ENCODE measurements at regions not wholly inside any gene's neighbourhood (a gene's known extent, or its start where the extent isn't known, plus 50 kb on each side); places are given as distances from the start of the nearest gene placed in this dataset.

DNA sequence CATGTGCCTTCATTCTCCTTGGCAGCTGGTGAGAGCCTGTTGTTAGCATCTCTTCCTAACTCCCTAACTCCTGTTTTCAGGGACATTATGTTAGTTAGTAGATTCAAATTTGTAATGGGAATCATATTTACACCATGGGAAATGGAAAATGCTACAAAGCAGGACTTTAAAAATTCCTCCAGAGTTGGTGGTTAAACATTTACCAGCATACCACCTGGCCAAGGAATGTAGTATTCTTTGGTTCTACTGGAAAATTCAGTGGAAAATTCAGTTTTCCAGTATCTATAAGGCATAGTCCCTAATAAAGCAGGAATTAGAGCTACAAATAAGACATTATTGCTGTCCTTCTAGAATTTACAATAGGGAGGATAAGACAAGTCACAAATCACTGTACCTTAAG, 291.7 kb downstream of the GPD2 start:
- no peak overlapping the region for H3K4me3 ChIP-seq
- no peaks in the 10 kb centered on the region for H3K36me3 ChIP-seq
- no peaks in the 10 kb centered on the region for H3K27me3 ChIP-seq
- TF ChIP-seq, protein P1, sequence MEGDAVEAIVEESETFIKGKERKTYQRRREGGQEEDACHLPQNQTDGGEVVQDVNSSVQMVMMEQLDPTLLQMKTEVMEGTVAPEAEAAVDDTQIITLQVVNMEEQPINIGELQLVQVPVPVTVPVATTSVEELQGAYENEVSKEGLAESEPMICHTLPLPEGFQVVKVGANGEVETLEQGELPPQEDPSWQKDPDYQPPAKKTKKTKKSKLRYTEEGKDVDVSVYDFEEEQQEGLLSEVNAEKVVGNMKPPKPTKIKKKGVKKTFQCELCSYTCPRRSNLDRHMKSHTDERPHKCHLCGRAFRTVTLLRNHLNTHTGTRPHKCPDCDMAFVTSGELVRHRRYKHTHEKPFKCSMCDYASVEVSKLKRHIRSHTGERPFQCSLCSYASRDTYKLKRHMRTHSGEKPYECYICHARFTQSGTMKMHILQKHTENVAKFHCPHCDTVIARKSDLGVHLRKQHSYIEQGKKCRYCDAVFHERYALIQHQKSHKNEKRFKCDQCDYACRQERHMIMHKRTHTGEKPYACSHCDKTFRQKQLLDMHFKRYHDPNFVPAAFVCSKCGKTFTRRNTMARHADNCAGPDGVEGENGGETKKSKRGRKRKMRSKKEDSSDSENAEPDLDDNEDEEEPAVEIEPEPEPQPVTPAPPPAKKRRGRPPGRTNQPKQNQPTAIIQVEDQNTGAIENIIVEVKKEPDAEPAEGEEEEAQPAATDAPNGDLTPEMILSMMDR (IDR thresholded peaks at IDR 0.05; ENCODE audit: low read depth, low read length): no peak
- DNase-seq (ENCODE audit: low read depth in 1 of 2, low spot score in 1 of 2): no peak
- H3K27ac ChIP-seq: no peak overlapping the region
- no peaks in the 10 kb centered on the region for H3K4me1 ChIP-seq (ENCODE audit: low read depth)
- no peaks in the 10 kb centered on the region for H3K9me3 ChIP-seq (ENCODE audit: low read depth)

DNA sequence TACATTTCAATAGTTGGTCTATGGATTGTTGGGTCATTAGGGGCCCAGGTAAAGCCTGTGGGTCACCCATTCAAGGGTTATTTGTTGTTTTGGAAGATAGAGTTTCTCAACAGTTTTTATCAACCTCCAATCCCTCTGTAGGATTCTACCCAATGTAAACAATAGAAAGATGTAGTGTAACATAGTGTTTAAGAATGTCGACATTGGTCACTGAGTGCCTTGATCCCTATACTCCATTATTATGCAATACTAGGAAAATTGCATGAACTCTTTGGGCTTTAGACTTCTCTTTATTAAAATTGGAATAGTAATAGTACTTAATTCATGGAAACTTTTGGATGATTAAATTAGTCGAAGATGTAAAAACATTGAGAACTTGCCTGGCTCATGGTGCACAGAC, 292.1 kb downstream of the GPD2 start:
- Histone ChIP-seq H3K36me3 (no peaks in the 10 kb centered on the region), H3K27ac (no peak overlapping the region), H3K9me3 (ENCODE audit: low read depth) (no peaks in the 10 kb centered on the region), H3K27me3 (no peaks in the 10 kb centered on the region), H3K4me1 (ENCODE audit: low read depth) (no peaks in the 10 kb centered on the region), H3K4me3 (no peak overlapping the region)
- DNase-seq (ENCODE audit: low read depth in 1 of 2, low spot score in 1 of 2): no peak
- TF ChIP-seq, protein P1 (IDR thresholded peaks at IDR 0.05; ENCODE audit: low read depth, low read length): no peak

DNA sequence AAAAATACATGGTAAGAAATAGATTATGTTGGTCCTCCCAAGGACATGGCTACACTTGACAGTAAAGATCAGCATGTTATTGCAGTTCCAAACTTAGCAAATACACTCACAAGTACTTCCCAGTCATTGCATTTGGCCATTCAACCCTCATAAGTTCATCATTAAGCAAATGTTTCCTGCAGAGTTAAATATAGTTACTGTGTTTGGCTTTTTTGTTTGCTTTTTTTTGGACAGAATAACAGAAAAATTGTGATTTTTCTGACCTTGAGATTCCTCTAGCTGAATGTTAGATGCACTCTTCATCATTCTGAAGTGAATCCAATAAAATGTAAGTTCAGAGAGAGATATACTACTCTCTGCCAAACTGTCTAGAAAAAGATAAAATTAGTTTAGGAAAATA, 295.3 kb downstream of the GPD2 start:
- TF ChIP-seq, protein P1 (IDR thresholded peaks at IDR 0.05; ENCODE audit: low read depth, low read length): no peak
- no peak for DNase-seq (ENCODE audit: low read depth in 1 of 2, low spot score in 1 of 2)
- H3K4me1 ChIP-seq (ENCODE audit: low read depth): no peaks in the 10 kb centered on the region
- no peaks in the 10 kb centered on the region for H3K36me3 ChIP-seq
- H3K27me3 ChIP-seq: no peaks in the 10 kb centered on the region
- no peak overlapping the region for H3K27ac ChIP-seq
- no peaks in the 10 kb centered on the region for H3K9me3 ChIP-seq (ENCODE audit: low read depth)
- H3K4me3 ChIP-seq: no peak overlapping the region

DNA sequence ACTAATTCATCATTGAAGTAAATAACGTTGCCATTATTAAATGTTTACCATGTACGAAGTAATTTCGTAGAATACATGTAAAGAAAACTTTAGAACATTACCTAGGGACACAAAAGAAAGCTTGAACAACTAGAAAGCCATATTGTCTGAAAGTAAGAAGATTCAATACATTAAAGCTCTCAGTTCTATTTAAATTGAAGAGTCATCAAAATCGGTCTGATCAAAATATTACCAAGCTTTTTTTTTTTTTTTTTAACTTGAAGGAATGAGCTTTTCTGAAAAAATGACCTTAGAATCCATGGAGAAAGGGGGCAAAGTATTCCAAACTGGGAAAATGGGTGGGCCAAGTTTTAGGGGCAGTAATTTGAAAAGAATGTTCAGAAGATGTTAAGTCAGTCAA, 300.8 kb downstream of the GPD2 start:
- DNase-seq (ENCODE audit: low read depth in 1 of 2, low spot score in 1 of 2): no peak
- no peaks in the 10 kb centered on the region for H3K27me3 ChIP-seq
- H3K9me3 ChIP-seq (ENCODE audit: low read depth): no peaks in the 10 kb centered on the region
- H3K4me1 ChIP-seq (ENCODE audit: low read depth): no peaks in the 10 kb centered on the region
- no peaks in the 10 kb centered on the region for H3K36me3 ChIP-seq
- TF ChIP-seq, protein P1 (IDR thresholded peaks at IDR 0.05; ENCODE audit: low read depth, low read length): no peak
- no peak overlapping the region for H3K27ac ChIP-seq
- H3K4me3 ChIP-seq: no peak overlapping the region

DNA sequence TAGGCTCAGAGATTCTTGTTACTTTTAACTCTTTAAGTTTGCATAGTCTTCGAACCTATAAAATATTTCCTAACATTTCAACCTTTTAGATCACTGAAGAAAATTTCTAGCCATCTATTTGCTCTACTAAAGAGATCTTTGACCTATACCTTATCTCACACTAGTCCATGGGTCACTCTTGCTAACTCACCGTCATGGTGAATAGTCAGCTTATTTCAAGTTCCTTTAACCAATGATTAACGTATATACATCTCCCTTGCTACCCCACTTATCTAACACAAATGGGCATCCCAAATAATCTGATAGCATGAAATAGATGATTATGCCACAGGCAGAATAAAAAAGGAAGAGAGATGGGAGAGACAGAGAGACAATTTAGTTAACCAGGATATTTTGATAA, 303.1 kb downstream of the GPD2 start:
- TF ChIP-seq, protein P1 (IDR thresholded peaks at IDR 0.05; ENCODE audit: low read depth, low read length): no peak
- no peak overlapping the region for H3K27ac ChIP-seq
- H3K4me1 ChIP-seq (ENCODE audit: low read depth): no peaks in the 10 kb centered on the region
- no peaks in the 10 kb centered on the region for H3K36me3 ChIP-seq
- DNase-seq (ENCODE audit: low read depth in 1 of 2, low spot score in 1 of 2): no peak
- H3K9me3 ChIP-seq (ENCODE audit: low read depth): no peaks in the 10 kb centered on the region
- H3K4me3 ChIP-seq: no peak overlapping the region
- no peaks in the 10 kb centered on the region for H3K27me3 ChIP-seq

DNA sequence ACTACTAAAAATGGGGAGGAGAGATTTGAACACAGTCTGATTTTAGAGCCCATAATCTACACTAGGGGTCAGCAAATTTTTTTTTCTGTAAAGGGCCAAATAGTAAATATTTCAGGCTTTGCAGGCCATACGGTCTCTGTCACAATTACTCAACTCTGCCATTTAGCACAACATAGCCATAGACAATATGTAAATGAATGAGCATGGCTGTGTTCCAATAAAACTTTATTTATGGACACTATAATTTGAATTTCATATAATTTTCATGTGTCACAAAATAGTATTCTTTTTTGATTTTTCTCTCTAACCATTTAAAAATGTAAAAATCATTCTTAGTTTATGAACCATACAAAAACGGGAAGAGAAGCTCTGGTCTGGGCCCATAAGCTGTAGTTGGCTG, 309.4 kb downstream of the GPD2 start:
- no peaks in the 10 kb centered on the region for H3K4me1 ChIP-seq (ENCODE audit: low read depth)

More for the DNA sequence above, 309.4 kb downstream of the GPD2 start:
- TF ChIP-seq, protein P1 (IDR thresholded peaks at IDR 0.05; ENCODE audit: low read depth, low read length): no peak
- no peak overlapping the region for H3K4me3 ChIP-seq
- no peaks in the 10 kb centered on the region for H3K27me3 ChIP-seq
- no peak for DNase-seq (ENCODE audit: low read depth in 1 of 2, low spot score in 1 of 2)
- no peaks in the 10 kb centered on the region for H3K36me3 ChIP-seq
- no peaks in the 10 kb centered on the region for H3K9me3 ChIP-seq (ENCODE audit: low read depth)
- H3K27ac ChIP-seq: no peak overlapping the region

Measured in cardiac muscle cell (in vitro differentiated cells and primary cell).